MM.1S (cell line): ENCODE measurements at regions not wholly inside any gene's neighbourhood (a gene's known extent, or its start where the extent isn't known, plus 50 kb on each side); places are given as distances from the start of the nearest gene placed in this dataset.

Experiments
- DNase-seq: peaks from one replicate; pipeline ENCODE4 v3.0.0-alpha.2; 2015
- H2AFZ ChIP-seq: fragments of 300-600 bp; sonication (generic); 2 replicates; pipeline ENCODE4 v1.6.0; 2016; ENCODE audit warnings: antibody characterized with exemption, low read length
- H3F3A ChIP-seq: fragments of 300-600 bp; sonication (generic); 2 replicates; pipeline ENCODE4 v1.6.1; 2016; ENCODE audit warnings: mild to moderate bottlenecking, antibody characterized with exemption, low read length, moderate library complexity, mixed read lengths; ENCODE audit not compliant: insufficient read depth
- H3K27ac ChIP-seq: fragments of 300-600 bp; sonication (generic); 2 replicates; pipeline ENCODE4 v1.5.1; 2016; ENCODE audit warnings: mild to moderate bottlenecking, low read length
- H3K27me3 ChIP-seq: fragments of 300-600 bp; sonication (generic); replicated peaks from 2 replicates; pipeline ENCODE4 v1.6.0; 2016; ENCODE audit warnings: low read length; ENCODE audit not compliant: insufficient read depth
- H3K36me3 ChIP-seq: fragments of 300-600 bp; sonication (generic); replicated peaks from 2 replicates; pipeline ENCODE4 v1.6.1; 2016; ENCODE audit warnings: mild to moderate bottlenecking, low read length, mixed read lengths; ENCODE audit not compliant: insufficient read depth
- H3K4me1 ChIP-seq: fragments of 300-600 bp; sonication (generic); 2 replicates; pipeline ENCODE4 v1.6.1; 2016; ENCODE audit warnings: low read length, mixed read lengths
- H3K4me2 ChIP-seq: fragments of 300-600 bp; sonication (generic); 2 replicates; pipeline ENCODE4 v1.6.0; 2016; ENCODE audit warnings: low read depth, low read length
- H3K4me3 ChIP-seq: fragments of 300-600 bp; sonication (generic); 2 replicates; pipeline ENCODE4 v1.5.1; 2016; ENCODE audit warnings: low read length, mixed read lengths
- H3K79me2 ChIP-seq: fragments of 300-600 bp; sonication (generic); 2 replicates; pipeline ENCODE4 v1.6.1; 2016; ENCODE audit warnings: mixed run types, low read length, mixed read lengths
- H3K9ac ChIP-seq: fragments of 300-600 bp; sonication (generic); 2 replicates; pipeline ENCODE4 v1.6.1; 2016; ENCODE audit warnings: low read length, mixed read lengths
- H3K9me2 ChIP-seq: fragments of 300-600 bp; sonication (generic); replicated peaks from 2 replicates; pipeline ENCODE4 v1.6.1; 2016; ENCODE audit warnings: mild to moderate bottlenecking, low read length, mixed read lengths; ENCODE audit not compliant: insufficient read depth
- H3K9me3 ChIP-seq: fragments of 300-600 bp; sonication (generic); replicated peaks from 2 replicates; pipeline ENCODE4 v1.6.1; 2016; ENCODE audit warnings: mild to moderate bottlenecking, low read length, mixed read lengths; ENCODE audit not compliant: insufficient read depth
- H4K20me1 ChIP-seq: fragments of 300-600 bp; sonication (generic); 2 replicates; pipeline ENCODE4 v1.6.1; 2016; ENCODE audit warnings: mild to moderate bottlenecking, low read length, moderate library complexity, mixed read lengths; ENCODE audit not compliant: insufficient read depth
- CTCF ChIP-seq: fragments of 300-600 bp; sonication (generic); IDR thresholded peaks from 2 replicates; pipeline ENCODE4 v1.5.1; 2016; ENCODE audit warnings: antibody characterized with exemption, low read length, mixed read lengths
- EZH2 ChIP-seq: fragments of 300-600 bp; sonication (generic); optimal IDR thresholded peaks from 2 replicates; pipeline ENCODE3; 2017; ENCODE audit warnings: low read depth, mild to moderate bottlenecking, antibody characterized with exemption, low read length, mixed read lengths
- EZH2phosphoT487 ChIP-seq: fragments of 300-600 bp; sonication (generic); IDR thresholded peaks from 2 replicates; pipeline ENCODE4 v1.6.1; 2018; ENCODE audit warnings: antibody characterized with exemption, low read length

- no peaks in the 10 kb centered on the region for H3K4me1 ChIP-seq
- DNase-seq: no peak
- no peak overlapping the region for H3K4me2 ChIP-seq
- H3K27me3 ChIP-seq: no peaks in the 10 kb centered on the region
- H3K9ac ChIP-seq: no peak overlapping the region
- TF ChIP-seq CTCF (no peak), EZH2phosphoT487 (no peak), EZH2 (no peak)
- no peaks in the 10 kb centered on the region for H3K79me2 ChIP-seq
- no peak overlapping the region for H2AFZ ChIP-seq
- no peak overlapping the region for H3K4me3 ChIP-seq
- H3K36me3 ChIP-seq: no peaks in the 10 kb centered on the region
- no peaks in the 10 kb centered on the region for H3K9me2 ChIP-seq
- H4K20me1 ChIP-seq: no peaks in the 10 kb centered on the region
- H3K27ac ChIP-seq: no peak overlapping the region
- no peaks in the 10 kb centered on the region for H3K9me3 ChIP-seq
- H3F3A ChIP-seq: no peaks in the 10 kb centered on the region
These were observed 189.0 kb upstream of the FBXO33 start for GRCh38 chr14:39621223-39621622.

- Histone ChIP-seq H3K36me3 (no peaks in the 10 kb centered on the region), H3K4me1 (no peaks in the 10 kb centered on the region), H3K4me3 (no peak overlapping the region), H3K4me2 (no peak overlapping the region), H3K9me3 (no peaks in the 10 kb centered on the region), H4K20me1 (no peaks in the 10 kb centered on the region), H3F3A (no peaks in the 10 kb centered on the region), H3K9ac (no peak overlapping the region), H2AFZ (no peak overlapping the region), H3K9me2 (no peaks in the 10 kb centered on the region), H3K27ac (no peak overlapping the region), H3K79me2 (no peaks in the 10 kb centered on the region), H3K27me3 (no peaks in the 10 kb centered on the region)
- TF ChIP-seq CTCF: no peak
- no peak for TF ChIP-seq EZH2phosphoT487
- TF ChIP-seq EZH2: no peak
- DNase-seq: no peak
These were observed 185.3 kb upstream of the FBXO33 start for GRCh38 chr14:39617537-39617936.

GRCh38 chr14:39615352-39615751 lies 183.1 kb upstream of the FBXO33 start:
- Histone ChIP-seq H3K4me2 (no peak overlapping the region), H3K27ac (no peak overlapping the region), H3K36me3 (no peaks in the 10 kb centered on the region), H3K4me3 (no peak overlapping the region), H3K9me3 (no peaks in the 10 kb centered on the region), H3K79me2 (no peaks in the 10 kb centered on the region), H3K4me1 (no peaks in the 10 kb centered on the region), H3K9me2 (no peaks in the 10 kb centered on the region), H4K20me1 (no peaks in the 10 kb centered on the region), H3K9ac (no peak overlapping the region), H2AFZ (no peak overlapping the region), H3F3A (no peaks in the 10 kb centered on the region), H3K27me3 (no peaks in the 10 kb centered on the region)
- no peak for DNase-seq
- TF ChIP-seq EZH2phosphoT487 (no peak), EZH2 (no peak), CTCF (no peak)
